B cell (primary cell): ENCODE measurements at regions not wholly inside any gene's neighbourhood (a gene's known extent, or its start where the extent isn't known, plus 50 kb on each side); places are given as distances from the start of the nearest gene placed in this dataset.

Experiments used
- ATAC-seq: fragments of 200-7000 bp; cut with Tn5 transposase; one replicate; pipeline ENCODE4 v1.10.0; 2021; ENCODE audit warnings: low read depth, mild to moderate bottlenecking, moderate number of reproducible peaks, moderate library complexity
- CTCF ChIA-PET: fragments of 350-600 bp; sonication (Branson Sonifier 250); formaldehyde crosslinking; loops from one replicate; lab custom pipeline; 2021; ENCODE audit warnings: antibody characterized with exemption, inconsistent platforms; lab: Charles Lee
- POLR2A ChIA-PET: fragments of 350-600 bp; sonication (Branson Sonifier 250); formaldehyde crosslinking; loops from one replicate; lab custom pipeline; 2021; ENCODE audit warnings: antibody characterized with exemption; lab: Charles Lee
- DNase-seq: peaks from one replicate; pipeline ENCODE4 v3.0.0; 2013
- H2AFZ ChIP-seq: 2 replicates; pipeline ENCODE4 v1.6.1; 2012; ENCODE audit warnings: mild to moderate bottlenecking, low read depth, low read length; ENCODE audit not compliant: insufficient read depth, poor library complexity, severe bottlenecking
- H3K27ac ChIP-seq, 2 donors: 1 replicate in 1 of 2; 2 replicates in 1 of 2; pipeline ENCODE4 v1.5.1; 2012 to 2013; ENCODE audit warnings: low read length in 2 of 2, mild to moderate bottlenecking in 2 of 2, moderate library complexity in 1 of 2
- H3K27me3 ChIP-seq, 4 experiments: fragments of 200-600 bp in 1 of 4; sonication (generic) in 1 of 4; replicated peaks in 1 of 4; 1 replicate in 2 of 4; 2 replicates in 2 of 4; pipeline versions ENCODE4 v1.6.1 to v1.7.0; 2013 to 2016; ENCODE audit warnings: low read length in 3 of 4, mild to moderate bottlenecking in 2 of 4, mixed read lengths in 1 of 4, moderate library complexity in 1 of 4; ENCODE audit not compliant: insufficient read depth in 4 of 4, control insufficient read depth in 3 of 4; ENCODE audit errors: control extremely low read depth in 1 of 4
- H3K36me3 ChIP-seq, 2 experiments: replicated peaks in 1 of 2; 1 replicate in 1 of 2; 2 replicates in 1 of 2; pipeline versions ENCODE4 v1.6.1 to v1.7.1; 2013; ENCODE audit warnings: low read length in 1 of 2; ENCODE audit not compliant: insufficient read depth in 2 of 2, control insufficient read depth in 1 of 2; ENCODE audit errors: control extremely low read depth in 1 of 2, extremely low read depth in 1 of 2
- H3K4me1 ChIP-seq, 2 donors: fragments of 200-600 bp in 1 of 2; sonication (generic) in 1 of 2; 1 replicate in 1 of 2; 2 replicates in 1 of 2; pipeline versions ENCODE4 v1.5.1 to v1.6.1; 2013 to 2017; ENCODE audit warnings: low read length in 2 of 2; ENCODE audit not compliant: control insufficient read depth in 2 of 2, insufficient read depth in 2 of 2
- H3K4me2 ChIP-seq: replicated peaks from 2 replicates; pipeline ENCODE3; 2012; ENCODE audit warnings: mild to moderate bottlenecking, low read depth, low read length; ENCODE audit not compliant: poor library complexity, severe bottlenecking
- H3K4me3 ChIP-seq, 5 experiments: fragments of 200-600 bp in 1 of 5; sonication (generic) in 1 of 5; 1 replicate in 3 of 5; 2 replicates in 2 of 5; pipeline versions ENCODE4 v1.5.1 to v1.7.0; 2011 to 2016; ENCODE audit warnings: low read length in 4 of 5, mild to moderate bottlenecking in 4 of 5, low read depth in 2 of 5, control low read depth in 1 of 5, moderate library complexity in 1 of 5; ENCODE audit not compliant: insufficient read depth in 1 of 5; ENCODE audit errors: control extremely low read depth in 1 of 5, extremely low read depth in 1 of 5
- H3K79me2 ChIP-seq: fragments of 200-600 bp; sonication (generic); one replicate; pipeline ENCODE4 v1.6.0; 2016; ENCODE audit warnings: low read length; ENCODE audit not compliant: control insufficient read depth, insufficient read depth
- H3K9ac ChIP-seq: fragments of 200-600 bp; sonication (generic); 2 replicates; pipeline ENCODE4 v1.6.1; 2017; ENCODE audit warnings: mild to moderate bottlenecking, low read length, moderate library complexity
- H3K9me3 ChIP-seq, 3 donors: one replicate each; pipeline versions ENCODE4 v1.6.1 to v1.7.1; 2013; ENCODE audit warnings: low read length in 2 of 3; ENCODE audit not compliant: control insufficient read depth in 2 of 3, insufficient read depth in 1 of 3; ENCODE audit errors: control extremely low read depth in 1 of 3
- H4K20me1 ChIP-seq: 2 replicates; pipeline ENCODE4 v1.6.0; 2012; ENCODE audit warnings: mild to moderate bottlenecking, low read length; ENCODE audit not compliant: insufficient read depth, control insufficient read depth, poor library complexity, severe bottlenecking
- H3K27ac Mint-ChIP-seq: one replicate; pipeline ENCODE4 v1.8.0; 2021; ENCODE audit warnings: mixed read lengths
- H3K27me3 Mint-ChIP-seq: one replicate; pipeline ENCODE4 v1.8.0; 2021; ENCODE audit warnings: mixed read lengths
- H3K4me1 Mint-ChIP-seq: one replicate; pipeline ENCODE4 v1.8.0; 2021; ENCODE audit warnings: mixed read lengths
- H3K4me3 Mint-ChIP-seq: one replicate; pipeline ENCODE4 v1.8.0; 2021; ENCODE audit warnings: mixed read lengths
- H3K9me3 Mint-ChIP-seq: one replicate; pipeline ENCODE4 v1.8.0; 2022; ENCODE audit warnings: mixed read lengths; ENCODE audit not compliant: insufficient read depth
- CTCF ChIP-seq: fragments of 200-600 bp; IDR thresholded peaks from one replicate; pipeline ENCODE4 v1.8.0; 2022; ENCODE audit warnings: antibody characterized with exemption, mild to moderate bottlenecking
- EZH2 ChIP-seq: IDR thresholded peaks from 2 replicates; pipeline ENCODE4 v1.6.1; 2012; ENCODE audit warnings: borderline replicate concordance, low read depth, mild to moderate bottlenecking, moderate library complexity, low read length; ENCODE audit not compliant: insufficient read depth, poor library complexity, severe bottlenecking
- WGBS: methylation state at CpG from one replicate; pipeline ENCODE4 v1.1.5; 2013; ENCODE audit warnings: missing lambda C conversion rate; ENCODE audit not compliant: insufficient coverage; 5-methylcytosine and 5-hydroxymethylcytosine counted together
- intact Hi-C: fragments of 100-400 bp; cut with micrococcal nuclease; formaldehyde crosslinking; loops from one replicate; pipeline ENCODE4 v1.10.0; 2022

DNA sequence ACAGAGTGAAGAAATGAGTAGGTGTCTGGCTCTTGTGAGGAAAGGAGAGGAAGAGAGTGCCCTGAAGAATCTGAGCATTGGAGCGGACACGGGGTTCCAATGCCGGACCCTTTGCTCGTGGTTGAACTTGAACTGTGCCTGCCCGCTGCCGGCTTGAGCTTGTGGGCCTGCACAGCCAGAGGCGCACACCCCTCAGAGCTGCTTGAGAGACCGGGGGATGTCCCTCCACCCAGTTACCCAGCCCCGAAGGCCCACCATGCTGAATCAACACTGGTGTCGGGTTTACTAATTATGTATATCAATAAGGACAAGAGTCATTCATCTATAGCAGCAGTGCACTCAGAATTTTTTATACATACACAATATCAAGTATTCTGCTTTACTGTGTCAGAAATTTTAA is 218.3 kb upstream of the CST7 start:
- no peaks in the 10 kb centered on the region for H3K4me1 Mint-ChIP-seq
- no peak overlapping the region for H3K4me2 ChIP-seq
- no peaks in the 10 kb centered on the region for H3K27me3 ChIP-seq
- intact Hi-C loops = no loop called here
- no peaks in the 10 kb centered on the region for H3K27me3 Mint-ChIP-seq
- H3K79me2 ChIP-seq = no peaks in the 10 kb centered on the region
- no peaks in the 10 kb centered on the region for H3K36me3 ChIP-seq
- H3K27ac Mint-ChIP-seq = no peak overlapping the region
- no peaks in the 10 kb centered on the region for H3K4me1 ChIP-seq
- no peak overlapping the region for H3K4me3 Mint-ChIP-seq
- no peak overlapping the region for H2AFZ ChIP-seq
- DNase-seq = no peak
- no peak overlapping the region for H3K27ac ChIP-seq
- ChIA-PET CTCF (no interaction called here), POLR2A (no interaction called here)
- 97% methylated on average over 7 of the region's 10 CpGs for WGBS
- TF ChIP-seq EZH2 = no peak
- H3K9ac ChIP-seq = no peak overlapping the region
- no peaks in the 10 kb centered on the region for H4K20me1 ChIP-seq
- H3K9me3 ChIP-seq = peaks cover 0 to 3% (median 0%) of the 10 kb centered on the region in 3 donors
- no peak for ATAC-seq
- H3K4me3 ChIP-seq = no peak overlapping the region
- H3K9me3 Mint-ChIP-seq = no peaks in the 10 kb centered on the region

DNA sequence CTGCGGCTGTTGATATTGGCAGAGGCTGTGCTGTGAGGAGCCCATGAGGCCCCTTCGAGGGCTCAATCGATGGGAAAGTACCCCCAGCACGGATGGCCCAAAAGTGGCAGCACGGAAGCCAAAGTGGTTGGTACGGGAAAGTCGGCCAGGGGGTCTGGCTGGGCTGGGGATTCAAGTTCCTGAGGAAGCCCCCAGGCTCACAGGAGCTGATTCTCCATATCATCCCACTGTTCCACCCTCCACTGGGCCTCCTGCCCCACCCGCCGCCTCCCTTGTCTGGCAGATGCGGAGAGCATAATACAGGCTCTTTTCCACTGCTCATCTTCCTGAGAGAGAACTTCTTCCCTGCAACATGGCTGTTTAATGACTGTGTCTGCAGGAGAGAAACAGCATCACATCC is 217.8 kb upstream of the CST7 start:
- Histone ChIP-seq H3K9me3 (peaks cover 0 to 3% (median 0%) of the 10 kb centered on the region in 3 donors), H3K27me3 (no peaks in the 10 kb centered on the region), H3K27ac (no peak overlapping the region), H3K4me1 (no peaks in the 10 kb centered on the region), H3K36me3 (no peaks in the 10 kb centered on the region), H3K79me2 (no peaks in the 10 kb centered on the region), H2AFZ (no peak overlapping the region), H4K20me1 (no peaks in the 10 kb centered on the region), H3K9ac (no peak overlapping the region), H3K4me2 (no peak overlapping the region), H3K4me3 (no peak overlapping the region)
- ChIA-PET CTCF (no interaction called here), POLR2A (no interaction called here)
- no peaks in the 10 kb centered on the region for H3K27me3 Mint-ChIP-seq
- TF ChIP-seq EZH2 = no peak
- no peak for TF ChIP-seq CTCF
- H3K4me1 Mint-ChIP-seq = no peaks in the 10 kb centered on the region
- intact Hi-C loops = no loop called here
- no peaks in the 10 kb centered on the region for H3K9me3 Mint-ChIP-seq
- H3K27ac Mint-ChIP-seq = no peak overlapping the region
- ATAC-seq = no peak
- 87% methylated on average over 9 of the region's 10 CpGs for WGBS
- H3K4me3 Mint-ChIP-seq = no peak overlapping the region
- no peak for DNase-seq
